B cell (primary cell): ENCODE measurements at regions not wholly inside any gene's neighbourhood (a gene's known extent, or its start where the extent isn't known, plus 50 kb on each side); places are given as distances from the start of the nearest gene placed in this dataset.

Experiments
- ATAC-seq: fragments of 200-7000 bp; cut with Tn5 transposase; one replicate; pipeline ENCODE4 v1.10.0; 2021; ENCODE audit warnings: low read depth, mild to moderate bottlenecking, moderate number of reproducible peaks, moderate library complexity
- CTCF ChIA-PET: fragments of 350-600 bp; sonication (Branson Sonifier 250); formaldehyde crosslinking; loops from one replicate; lab custom pipeline; 2021; ENCODE audit warnings: antibody characterized with exemption, inconsistent platforms; lab: Charles Lee
- POLR2A ChIA-PET: fragments of 350-600 bp; sonication (Branson Sonifier 250); formaldehyde crosslinking; loops from one replicate; lab custom pipeline; 2021; ENCODE audit warnings: antibody characterized with exemption; lab: Charles Lee
- DNase-seq: peaks from one replicate; pipeline ENCODE4 v3.0.0; 2013
- H2AFZ ChIP-seq: 2 replicates; pipeline ENCODE4 v1.6.1; 2012; ENCODE audit warnings: mild to moderate bottlenecking, low read depth, low read length; ENCODE audit not compliant: insufficient read depth, poor library complexity, severe bottlenecking
- H3K27ac ChIP-seq, 2 donors: 1 replicate in 1 of 2; 2 replicates in 1 of 2; pipeline ENCODE4 v1.5.1; 2012 to 2013; ENCODE audit warnings: low read length in 2 of 2, mild to moderate bottlenecking in 2 of 2, moderate library complexity in 1 of 2
- H3K27me3 ChIP-seq, 4 experiments: fragments of 200-600 bp in 1 of 4; sonication (generic) in 1 of 4; replicated peaks in 1 of 4; 1 replicate in 2 of 4; 2 replicates in 2 of 4; pipeline versions ENCODE4 v1.6.1 to v1.7.0; 2013 to 2016; ENCODE audit warnings: low read length in 3 of 4, mild to moderate bottlenecking in 2 of 4, mixed read lengths in 1 of 4, moderate library complexity in 1 of 4; ENCODE audit not compliant: insufficient read depth in 4 of 4, control insufficient read depth in 3 of 4; ENCODE audit errors: control extremely low read depth in 1 of 4
- H3K36me3 ChIP-seq, 2 experiments: replicated peaks in 1 of 2; 1 replicate in 1 of 2; 2 replicates in 1 of 2; pipeline versions ENCODE4 v1.6.1 to v1.7.1; 2013; ENCODE audit warnings: low read length in 1 of 2; ENCODE audit not compliant: insufficient read depth in 2 of 2, control insufficient read depth in 1 of 2; ENCODE audit errors: control extremely low read depth in 1 of 2, extremely low read depth in 1 of 2
- H3K4me1 ChIP-seq, 2 donors: fragments of 200-600 bp in 1 of 2; sonication (generic) in 1 of 2; 1 replicate in 1 of 2; 2 replicates in 1 of 2; pipeline versions ENCODE4 v1.5.1 to v1.6.1; 2013 to 2017; ENCODE audit warnings: low read length in 2 of 2; ENCODE audit not compliant: control insufficient read depth in 2 of 2, insufficient read depth in 2 of 2
- H3K4me2 ChIP-seq: replicated peaks from 2 replicates; pipeline ENCODE3; 2012; ENCODE audit warnings: mild to moderate bottlenecking, low read depth, low read length; ENCODE audit not compliant: poor library complexity, severe bottlenecking
- H3K4me3 ChIP-seq, 5 experiments: fragments of 200-600 bp in 1 of 5; sonication (generic) in 1 of 5; 1 replicate in 3 of 5; 2 replicates in 2 of 5; pipeline versions ENCODE4 v1.5.1 to v1.7.0; 2011 to 2016; ENCODE audit warnings: low read length in 4 of 5, mild to moderate bottlenecking in 4 of 5, low read depth in 2 of 5, control low read depth in 1 of 5, moderate library complexity in 1 of 5; ENCODE audit not compliant: insufficient read depth in 1 of 5; ENCODE audit errors: control extremely low read depth in 1 of 5, extremely low read depth in 1 of 5
- H3K79me2 ChIP-seq: fragments of 200-600 bp; sonication (generic); one replicate; pipeline ENCODE4 v1.6.0; 2016; ENCODE audit warnings: low read length; ENCODE audit not compliant: control insufficient read depth, insufficient read depth
- H3K9ac ChIP-seq: fragments of 200-600 bp; sonication (generic); 2 replicates; pipeline ENCODE4 v1.6.1; 2017; ENCODE audit warnings: mild to moderate bottlenecking, low read length, moderate library complexity
- H3K9me3 ChIP-seq, 3 donors: one replicate each; pipeline versions ENCODE4 v1.6.1 to v1.7.1; 2013; ENCODE audit warnings: low read length in 2 of 3; ENCODE audit not compliant: control insufficient read depth in 2 of 3, insufficient read depth in 1 of 3; ENCODE audit errors: control extremely low read depth in 1 of 3
- H4K20me1 ChIP-seq: 2 replicates; pipeline ENCODE4 v1.6.0; 2012; ENCODE audit warnings: mild to moderate bottlenecking, low read length; ENCODE audit not compliant: insufficient read depth, control insufficient read depth, poor library complexity, severe bottlenecking
- H3K27ac Mint-ChIP-seq: one replicate; pipeline ENCODE4 v1.8.0; 2021; ENCODE audit warnings: mixed read lengths
- H3K27me3 Mint-ChIP-seq: one replicate; pipeline ENCODE4 v1.8.0; 2021; ENCODE audit warnings: mixed read lengths
- H3K4me1 Mint-ChIP-seq: one replicate; pipeline ENCODE4 v1.8.0; 2021; ENCODE audit warnings: mixed read lengths
- H3K4me3 Mint-ChIP-seq: one replicate; pipeline ENCODE4 v1.8.0; 2021; ENCODE audit warnings: mixed read lengths
- H3K9me3 Mint-ChIP-seq: one replicate; pipeline ENCODE4 v1.8.0; 2022; ENCODE audit warnings: mixed read lengths; ENCODE audit not compliant: insufficient read depth
- EZH2 ChIP-seq: IDR thresholded peaks from 2 replicates; pipeline ENCODE4 v1.6.1; 2012; ENCODE audit warnings: borderline replicate concordance, low read depth, mild to moderate bottlenecking, moderate library complexity, low read length; ENCODE audit not compliant: insufficient read depth, poor library complexity, severe bottlenecking
- WGBS: methylation state at CpG from one replicate; pipeline ENCODE4 v1.1.5; 2013; ENCODE audit warnings: missing lambda C conversion rate; ENCODE audit not compliant: insufficient coverage; 5-methylcytosine and 5-hydroxymethylcytosine counted together
- intact Hi-C: fragments of 100-400 bp; cut with micrococcal nuclease; formaldehyde crosslinking; loops from one replicate; pipeline ENCODE4 v1.10.0; 2022
- TF ChIP-seq, protein P1 (sequence below): fragments of 200-600 bp; IDR thresholded peaks from one replicate; pipeline ENCODE4 v1.8.0; 2022; ENCODE audit warnings: antibody characterized with exemption, mild to moderate bottlenecking

DNA sequence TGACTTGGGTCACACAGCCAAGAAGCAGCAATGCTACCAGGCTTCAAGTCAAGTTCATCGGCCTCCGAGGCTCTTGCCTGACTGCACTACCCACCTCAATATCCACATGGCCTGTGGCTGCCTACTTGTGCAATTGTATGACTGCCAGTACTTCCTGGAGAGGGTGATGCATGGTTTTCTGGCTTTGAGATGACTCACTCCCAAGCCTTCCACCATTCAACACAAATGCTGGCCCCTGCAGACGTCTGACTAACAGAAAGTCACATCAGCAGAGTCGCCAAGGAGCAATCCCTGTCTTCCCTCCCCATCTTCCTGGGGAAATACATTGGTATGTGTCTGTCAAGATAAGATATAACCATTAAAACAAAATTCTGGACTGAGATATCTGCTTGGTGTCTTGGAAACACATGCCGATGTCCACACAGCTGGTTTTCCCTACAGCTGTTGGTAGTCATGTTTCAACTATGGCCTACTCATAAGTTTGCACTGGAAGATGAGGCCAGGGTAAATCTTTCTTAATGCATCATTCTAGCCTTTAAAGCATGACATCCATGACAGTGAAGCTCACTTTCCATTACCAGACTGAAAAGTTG is 79.6 kb upstream of the SPATA12 start:
- Histone ChIP-seq H3K27me3 (no peaks in the 10 kb centered on the region), H2AFZ (no peak overlapping the region), H3K9me3 (no peaks in the 10 kb centered on the region), H3K4me1 (no peaks in the 10 kb centered on the region), H3K4me3 (no peak overlapping the region), H3K9ac (no peak overlapping the region), H3K27ac (no peak overlapping the region), H4K20me1 (no peaks in the 10 kb centered on the region), H3K36me3 (no peaks in the 10 kb centered on the region), H3K4me2 (no peak overlapping the region), H3K79me2 (no peaks in the 10 kb centered on the region)
- ATAC-seq (no peak), DNase-seq (no peak)
- Mint-ChIP-seq H3K27ac (no peak overlapping the region), H3K4me3 (no peak overlapping the region), H3K27me3 (no peaks in the 10 kb centered on the region), H3K4me1 (no peaks in the 10 kb centered on the region), H3K9me3 (no peaks in the 10 kb centered on the region)
- intact Hi-C loops: no loop called here
- POLR2A ChIA-PET: interaction anchor here (0.6 kb wide), 1 partner anchor 21 kb away, joined by 4 read pairs; no protein-coding TSS in a partner anchor
- CTCF ChIA-PET: interaction anchor here (0.7 to 3.4 kb wide), 5 partner anchors 9 to 278 kb away, joined by 4 to 23 read pairs (median 9); no protein-coding TSS in a partner anchor
- WGBS: 100% methylated on average over 1 of the region's 5 CpGs
- TF ChIP-seq, protein P1, sequence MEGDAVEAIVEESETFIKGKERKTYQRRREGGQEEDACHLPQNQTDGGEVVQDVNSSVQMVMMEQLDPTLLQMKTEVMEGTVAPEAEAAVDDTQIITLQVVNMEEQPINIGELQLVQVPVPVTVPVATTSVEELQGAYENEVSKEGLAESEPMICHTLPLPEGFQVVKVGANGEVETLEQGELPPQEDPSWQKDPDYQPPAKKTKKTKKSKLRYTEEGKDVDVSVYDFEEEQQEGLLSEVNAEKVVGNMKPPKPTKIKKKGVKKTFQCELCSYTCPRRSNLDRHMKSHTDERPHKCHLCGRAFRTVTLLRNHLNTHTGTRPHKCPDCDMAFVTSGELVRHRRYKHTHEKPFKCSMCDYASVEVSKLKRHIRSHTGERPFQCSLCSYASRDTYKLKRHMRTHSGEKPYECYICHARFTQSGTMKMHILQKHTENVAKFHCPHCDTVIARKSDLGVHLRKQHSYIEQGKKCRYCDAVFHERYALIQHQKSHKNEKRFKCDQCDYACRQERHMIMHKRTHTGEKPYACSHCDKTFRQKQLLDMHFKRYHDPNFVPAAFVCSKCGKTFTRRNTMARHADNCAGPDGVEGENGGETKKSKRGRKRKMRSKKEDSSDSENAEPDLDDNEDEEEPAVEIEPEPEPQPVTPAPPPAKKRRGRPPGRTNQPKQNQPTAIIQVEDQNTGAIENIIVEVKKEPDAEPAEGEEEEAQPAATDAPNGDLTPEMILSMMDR: no peak
- TF ChIP-seq EZH2: no peak

DNA sequence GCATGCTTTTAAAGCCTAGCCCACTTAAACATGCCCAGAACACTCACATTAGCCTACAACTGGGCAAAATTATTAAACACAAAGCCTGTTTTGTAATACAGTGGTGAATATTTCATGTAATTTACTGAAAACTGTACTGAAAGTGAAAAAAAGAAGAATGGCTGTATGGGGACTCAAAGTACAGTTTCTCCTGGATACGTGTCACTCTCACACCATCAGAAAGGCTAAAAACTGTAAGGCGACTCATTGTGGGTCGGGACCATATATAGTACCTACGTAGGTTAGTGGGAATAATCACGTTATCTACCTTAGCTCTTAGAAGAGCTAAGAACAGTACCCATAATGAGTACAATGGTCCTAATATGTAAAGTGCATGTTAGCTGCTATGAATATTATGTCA is 80.2 kb upstream of the SPATA12 start:
- Histone ChIP-seq H3K9me3 (no peaks in the 10 kb centered on the region), H4K20me1 (no peaks in the 10 kb centered on the region), H2AFZ (no peak overlapping the region), H3K36me3 (no peaks in the 10 kb centered on the region), H3K4me1 (no peaks in the 10 kb centered on the region), H3K27ac (no peak overlapping the region), H3K9ac (no peak overlapping the region), H3K27me3 (no peaks in the 10 kb centered on the region), H3K4me2 (no peak overlapping the region), H3K4me3 (no peak overlapping the region), H3K79me2 (no peaks in the 10 kb centered on the region)
- Mint-ChIP-seq H3K27ac (no peak overlapping the region), H3K4me1 (no peaks in the 10 kb centered on the region), H3K4me3 (no peak overlapping the region), H3K27me3 (no peaks in the 10 kb centered on the region), H3K9me3 (no peaks in the 10 kb centered on the region)
- TF ChIP-seq, protein P1: no peak
- TF ChIP-seq EZH2: no peak
- no peak for ATAC-seq
- ChIA-PET POLR2A (no interaction called here), CTCF (interaction anchor here (0.8 to 3.4 kb wide), 4 partner anchors 9 to 278 kb away, joined by 3 to 23 read pairs (median 6); no protein-coding TSS in a partner anchor)
- intact Hi-C loops: no loop called here
- WGBS: no CpG with 5 or more reads among the region's 5 CpGs
- DNase-seq: no peak
